Astrocyte of the hippocampus (primary cell): ENCODE measurements at regions not wholly inside any gene's neighbourhood (a gene's known extent, or its start where the extent isn't known, plus 50 kb on each side); places are given as distances from the start of the nearest gene placed in this dataset.
A peak's percentile ranks its signal among the peaks of the same experiment; 100 is the strongest.
"Not testable (repeated sequence)": the region's sequence is repeated elsewhere in the genome, so short reads cannot be mapped to it uniquely, and the experiment has no call there.

ENCODE experiments used
- DNase-seq: peaks from one replicate; pipeline ENCODE4 v3.0.0; 2011; ENCODE audit warnings: low read depth, low spot score

DNA sequence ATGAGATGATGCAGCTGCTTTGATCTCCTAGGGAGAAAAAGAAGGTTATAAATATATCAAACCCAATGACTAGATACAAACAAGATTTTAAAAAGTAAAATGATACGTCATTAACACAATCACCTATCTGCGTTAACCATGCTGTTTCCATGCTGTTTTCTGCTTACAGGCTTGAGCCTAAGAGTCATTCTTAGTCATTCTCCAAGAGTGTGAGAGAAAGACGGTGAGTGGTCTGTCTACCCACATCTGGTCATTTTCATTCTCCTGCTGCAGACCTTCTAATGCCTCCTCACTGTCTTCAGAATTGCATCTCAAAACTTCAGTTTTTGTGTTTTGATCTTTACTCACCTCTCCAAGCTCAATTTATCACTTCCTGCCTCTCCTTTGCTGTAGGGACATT, 98.0 kb upstream of the ELMO1 start:
- DNase-seq: no peak

DNA sequence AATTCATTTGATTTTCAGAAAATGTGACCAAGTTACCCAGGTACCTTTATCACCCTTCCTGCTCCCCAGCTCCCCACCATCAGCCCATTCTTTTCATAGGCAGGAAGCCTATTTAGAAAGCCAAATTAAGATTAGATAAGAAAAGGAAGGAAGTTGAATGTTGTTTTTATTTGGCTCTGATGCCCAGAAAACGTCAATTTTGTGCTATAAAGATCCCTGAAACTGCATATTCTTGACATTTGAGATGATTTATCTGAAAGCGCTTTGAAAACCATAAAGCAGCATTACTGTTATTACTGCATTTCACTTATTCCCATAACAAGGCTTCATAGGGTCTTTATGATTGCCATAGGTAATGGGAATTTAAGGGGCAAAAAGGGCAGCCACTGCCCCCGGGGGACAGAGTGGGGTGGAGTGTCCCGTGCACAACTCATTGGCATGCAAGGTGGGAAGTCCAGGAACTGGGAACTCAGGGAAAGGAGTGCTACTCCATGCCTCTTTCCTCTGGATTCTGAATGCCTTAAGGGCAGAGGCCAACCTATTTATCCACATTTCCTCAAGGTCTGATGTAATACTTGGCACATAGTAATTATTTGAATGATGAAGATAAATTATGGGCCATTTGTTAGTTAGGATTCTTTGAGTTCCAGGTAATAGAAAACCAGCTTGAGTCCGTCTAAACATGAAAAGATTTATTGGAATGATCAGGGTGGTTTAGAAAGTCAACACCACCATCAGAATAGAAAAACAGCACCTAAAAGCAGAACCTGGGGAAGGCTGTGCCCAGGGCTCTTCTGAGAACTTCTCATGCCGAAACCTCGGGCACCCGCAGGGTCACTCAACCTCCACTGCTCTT, 100.6 kb upstream of the ELMO1 start:
- DNase-seq: no peak

DNA sequence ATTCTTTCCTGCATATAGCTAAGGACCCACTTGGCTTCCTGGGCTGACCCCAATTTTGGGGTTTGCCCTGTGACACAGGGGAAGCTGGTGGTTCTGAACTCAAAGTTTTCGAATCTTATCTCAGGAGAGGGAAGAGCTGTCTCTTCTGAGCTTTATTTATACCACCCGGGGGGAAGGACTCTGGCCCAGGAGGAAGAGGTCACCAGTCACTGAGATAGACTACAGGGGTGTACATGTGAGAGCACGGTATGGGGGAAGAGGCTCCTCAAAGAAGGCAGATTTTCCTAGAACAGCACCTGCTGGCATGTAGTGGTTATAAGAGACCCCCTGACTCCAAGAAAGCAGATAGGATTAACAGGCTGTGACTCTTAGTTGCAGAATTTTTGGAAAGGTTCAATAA, 101.8 kb upstream of the ELMO1 start:
- DNase-seq: no peak

DNA sequence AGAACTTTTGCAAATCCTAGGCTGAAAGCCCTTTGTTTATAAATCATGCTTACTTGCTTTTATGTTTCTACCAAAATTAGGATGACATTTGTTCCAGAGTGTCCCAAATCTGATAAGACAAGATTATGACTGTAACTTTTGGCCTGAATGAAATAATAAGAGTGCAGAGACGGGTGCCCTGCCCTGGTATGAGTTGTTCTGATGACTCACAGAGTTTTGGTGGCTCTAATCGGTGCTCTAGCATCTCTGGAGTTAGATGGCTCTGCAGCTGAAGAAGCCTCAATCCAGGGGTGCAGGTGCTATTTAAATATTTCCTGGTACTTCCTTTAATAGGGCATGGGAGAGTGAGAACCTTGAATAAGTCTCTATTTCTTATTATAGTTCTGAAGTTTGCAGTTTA, 102.2 kb upstream of the ELMO1 start:
- no peak for DNase-seq

DNA sequence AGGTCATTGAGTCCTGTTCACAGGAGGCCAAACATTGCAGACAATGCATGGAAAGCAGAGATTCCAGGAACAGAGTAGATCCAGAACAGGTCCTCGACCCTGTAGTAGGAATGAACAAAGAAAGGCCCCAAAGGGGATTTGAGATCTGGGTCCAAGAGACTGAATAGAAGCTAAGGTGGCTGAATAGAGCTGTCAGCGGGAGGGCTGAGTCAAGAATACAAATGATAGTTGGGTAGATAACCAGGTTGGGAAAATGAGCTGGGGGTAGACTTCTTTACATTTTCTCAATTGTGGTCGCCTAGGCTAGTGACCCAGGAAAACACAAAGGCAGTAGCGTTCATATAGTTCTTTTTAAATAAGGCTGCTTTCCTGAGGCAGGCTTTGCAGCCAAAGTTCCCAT, 103.4 kb upstream of the ELMO1 start:
- DNase-seq: peak; percentile 43

- DNase-seq: peak; percentile 38
Measured at GRCh38 chr7:37552439-37552838, 103.8 kb upstream of the ELMO1 start.

DNA sequence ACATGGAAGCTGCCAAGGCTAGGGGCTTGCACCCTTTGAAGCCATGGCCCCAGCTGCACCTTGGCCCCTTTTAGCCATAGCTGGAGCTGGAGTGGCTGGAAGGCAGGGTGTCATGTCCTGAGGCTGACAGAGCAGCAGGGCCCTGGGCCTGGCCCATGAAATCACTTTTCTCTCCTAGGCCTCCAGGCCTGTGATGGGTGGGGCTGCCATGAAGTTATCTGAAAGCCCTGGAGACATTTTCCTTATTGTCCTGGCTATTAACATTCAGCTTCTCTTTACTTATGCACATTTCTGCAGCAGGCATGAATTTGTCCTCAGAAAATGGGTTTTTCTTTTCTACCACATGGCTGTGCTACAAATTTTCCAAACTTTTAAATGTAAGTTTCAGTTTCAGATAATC, 106.9 kb upstream of the ELMO1 start:
- no peak for DNase-seq

- peak; percentile 40 for DNase-seq
Measured at GRCh38 chr7:37557571-37558209, 109.0 kb upstream of the ELMO1 start.

DNA sequence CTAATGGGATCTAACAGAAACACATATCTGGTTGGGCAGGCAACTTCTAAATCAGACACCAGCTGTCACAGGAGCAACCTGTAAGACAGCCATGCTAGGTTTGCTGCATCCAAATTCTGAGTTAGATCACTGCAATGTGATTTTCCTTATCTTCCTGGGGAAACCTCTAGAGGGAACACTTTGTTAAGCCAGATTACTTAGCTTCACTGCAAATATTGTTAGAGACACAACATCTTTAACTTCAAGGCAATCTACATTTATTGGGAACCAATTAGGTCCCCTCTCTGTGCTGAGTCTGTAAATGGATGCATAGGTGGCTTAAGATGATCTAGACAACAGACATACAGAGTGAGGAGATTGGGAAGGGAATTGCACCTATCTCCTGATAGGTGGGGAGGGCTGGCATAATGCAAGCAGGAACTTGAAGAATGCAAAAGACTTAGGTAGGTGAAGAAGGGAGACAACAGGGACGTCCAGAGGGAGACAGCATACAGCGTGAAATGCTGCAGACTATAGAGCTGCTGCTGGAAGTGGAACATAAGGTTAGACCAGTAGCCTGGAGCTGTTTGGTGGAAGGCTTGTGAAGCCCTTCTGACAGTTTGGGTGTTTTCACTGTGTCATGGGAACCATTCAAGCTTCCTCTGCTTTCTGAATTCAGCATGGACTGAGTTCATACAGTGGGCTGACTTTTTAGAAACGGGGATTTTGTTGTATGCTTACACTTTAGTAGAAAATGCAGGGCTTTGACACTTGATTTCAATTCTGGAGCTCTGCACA, 109.8 kb upstream of the ELMO1 start:
- no peak for DNase-seq

- DNase-seq: no peak
Measured at GRCh38 chr7:37570145-37570544, 113.4 kb upstream of the GPR141 start.

DNA sequence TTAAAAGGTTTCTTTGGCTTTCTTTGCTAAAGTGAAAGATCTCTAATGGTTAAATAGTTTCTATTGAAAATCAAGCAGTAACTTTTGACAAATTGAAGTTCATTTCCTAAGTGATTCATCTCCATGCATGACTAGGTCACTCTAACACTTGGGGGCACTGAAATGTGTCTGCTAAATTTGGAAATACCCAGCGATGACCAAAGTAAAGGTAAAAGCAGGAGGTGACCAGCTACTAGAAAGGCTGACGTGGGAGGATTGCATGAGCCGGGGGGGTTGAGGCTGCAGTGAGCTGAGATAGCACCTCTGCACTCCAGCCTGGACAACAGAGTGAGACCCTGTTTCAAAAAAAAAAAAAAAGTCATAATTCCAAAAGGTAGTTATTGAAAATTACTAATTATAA, 111.8 kb upstream of the GPR141 start:
- no peak for DNase-seq

- DNase-seq: peak; percentile 16
Measured at GRCh38 chr7:37577412-37577811, 106.2 kb upstream of the GPR141 start.

DNA sequence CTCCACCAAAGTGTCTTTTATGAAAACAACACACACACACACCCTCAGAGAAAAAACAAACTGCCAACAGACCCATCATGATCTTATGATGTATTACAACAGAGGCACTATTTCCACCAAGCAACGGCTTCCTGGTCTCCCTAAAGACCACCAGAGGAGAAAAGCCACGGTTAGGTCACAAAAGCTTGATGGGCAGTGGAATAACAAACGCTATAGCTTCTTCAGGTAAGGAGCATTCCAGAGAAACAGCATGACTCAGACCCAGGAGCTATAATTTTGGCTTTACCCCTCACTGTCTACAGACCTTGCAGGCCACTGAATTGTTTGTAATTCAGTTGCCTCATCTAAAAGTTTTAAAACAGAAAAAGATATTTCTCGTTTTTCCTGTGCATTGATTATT, 105.7 kb upstream of the GPR141 start:
- DNase-seq: no peak

- no peak for DNase-seq
Measured at GRCh38 chr7:37578350-37578749, 105.2 kb upstream of the GPR141 start.

GRCh38 chr7:37580376-37580775, 103.2 kb upstream of the GPR141 start:
- DNase-seq: no peak

DNA sequence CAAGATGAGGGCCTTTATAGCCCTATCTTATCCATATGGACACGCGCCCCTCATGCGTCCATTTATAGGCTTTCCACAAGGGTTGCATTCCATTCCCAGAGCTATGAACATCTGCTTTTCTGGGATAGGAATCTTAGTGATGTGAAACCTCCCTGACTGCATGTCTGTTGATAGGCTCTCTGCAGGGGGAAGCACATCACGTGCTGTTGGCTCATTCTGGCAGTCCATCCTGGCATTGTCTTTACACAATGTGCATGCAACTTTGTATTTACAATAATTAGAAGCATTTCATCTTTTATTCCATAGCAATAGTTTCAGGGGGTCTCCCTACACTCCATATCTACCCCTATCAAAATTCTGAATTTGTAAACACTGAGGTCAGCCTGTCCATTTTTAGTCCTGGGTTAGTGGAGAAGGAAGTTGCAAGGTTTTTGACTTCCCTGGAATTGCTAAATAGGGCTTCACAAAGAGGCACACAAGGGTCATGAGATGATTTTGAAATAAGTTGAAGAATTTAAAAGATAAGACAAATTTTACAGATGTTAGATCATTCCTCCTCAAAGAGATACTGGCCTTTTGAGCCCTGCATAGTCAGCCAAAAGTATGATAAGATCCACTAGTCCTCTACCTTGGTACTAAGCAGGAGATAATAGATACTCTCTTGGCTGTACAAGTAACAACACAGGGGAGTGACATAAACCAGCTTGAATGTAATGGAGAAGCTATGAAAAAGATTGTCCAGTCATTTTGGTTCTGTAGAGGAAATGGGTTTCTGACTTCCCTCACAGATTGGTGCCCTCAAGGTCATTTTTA, 98.7 kb upstream of the GPR141 start:
- DNase-seq: not testable (repeated sequence)

- DNase-seq: no peak
Measured at GRCh38 chr7:37590824-37591223, 92.7 kb upstream of the GPR141 start.

DNA sequence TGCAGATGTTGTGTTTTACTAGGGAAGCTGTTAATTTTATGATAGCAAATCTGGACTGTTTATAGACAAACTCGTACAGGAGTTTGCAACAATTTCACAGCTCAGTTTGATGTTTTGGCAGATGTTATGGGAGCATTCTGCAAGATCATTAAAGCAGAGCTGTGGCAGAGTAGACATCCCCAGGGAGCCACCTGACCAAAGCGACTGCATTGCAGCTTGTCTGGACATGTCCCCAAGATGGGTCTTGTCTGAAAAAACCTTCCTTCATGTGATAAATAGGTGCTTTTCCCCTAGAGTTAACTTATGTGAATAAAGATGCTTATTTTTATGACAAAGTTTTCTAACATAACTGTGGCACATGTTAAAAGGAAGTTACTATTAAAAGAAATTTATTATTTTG, 91.2 kb upstream of the GPR141 start:
- DNase-seq: no peak

GRCh38 chr7:37594602-37595001, 89.0 kb upstream of the GPR141 start:
- no peak for DNase-seq

DNA sequence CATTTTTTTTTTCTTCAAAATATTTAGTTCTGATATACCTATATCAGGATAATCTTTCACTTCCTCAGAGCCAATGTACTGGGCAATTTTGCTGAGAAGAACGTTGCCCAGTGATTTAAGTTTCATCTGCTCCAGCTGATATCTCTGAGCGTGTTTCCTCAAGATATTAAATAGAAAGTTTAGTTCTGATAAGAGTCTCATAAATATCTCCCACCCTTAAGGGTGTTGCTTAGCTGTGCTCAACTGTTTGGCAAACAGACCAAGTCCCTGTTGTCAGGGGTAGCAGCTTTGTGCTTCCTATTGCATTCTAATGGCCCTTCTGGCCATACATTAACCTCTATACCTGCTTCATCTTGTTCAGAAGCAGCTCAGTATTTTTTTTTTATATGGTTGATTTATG, 84.7 kb upstream of the GPR141 start:
- DNase-seq: no peak

DNA sequence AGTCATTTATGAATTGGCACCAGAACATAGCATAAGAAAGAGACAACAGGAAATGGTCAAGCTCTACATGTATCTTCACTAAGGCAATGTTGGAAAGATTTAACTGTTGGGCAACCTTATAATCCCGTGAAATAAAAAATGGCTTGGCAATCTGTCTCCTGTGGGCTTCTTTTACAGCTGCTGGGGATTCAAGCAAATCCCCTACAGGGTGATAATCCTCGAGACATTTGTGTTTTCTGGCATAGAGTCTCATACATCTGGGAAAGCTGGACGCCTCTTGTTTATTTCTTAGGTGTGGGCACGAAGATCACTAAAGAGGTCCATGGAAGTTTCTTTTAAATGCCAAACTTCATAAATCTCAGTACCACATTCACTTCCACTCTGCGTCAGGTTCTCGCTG, 82.2 kb upstream of the GPR141 start:
- no peak for DNase-seq

- DNase-seq: peak; percentile 3
Measured at GRCh38 chr7:37604078-37604477, 79.5 kb upstream of the GPR141 start.
